GM12875 (cell line): ENCODE measurements at regions not wholly inside any gene's neighbourhood (a gene's known extent, or its start where the extent isn't known, plus 50 kb on each side); places are given as distances from the start of the nearest gene placed in this dataset.
"Not testable (repeated sequence)": the region's sequence is repeated elsewhere in the genome, so short reads cannot be mapped to it uniquely, and the experiment has no call there.

Experiments
- H3K4me3 ChIP-seq: one replicate; pipeline ENCODE4 v1.5.1; 2011; ENCODE audit warnings: low read depth, low read length, control low read depth
- CTCF ChIP-seq: IDR thresholded peaks from 2 replicates; pipeline ENCODE4 v1.5.1; 2011; ENCODE audit warnings: low read depth, mild to moderate bottlenecking, control low read depth, inconsistent platforms, low read length, moderate library complexity, borderline replicate concordance; ENCODE audit not compliant: insufficient read depth

DNA sequence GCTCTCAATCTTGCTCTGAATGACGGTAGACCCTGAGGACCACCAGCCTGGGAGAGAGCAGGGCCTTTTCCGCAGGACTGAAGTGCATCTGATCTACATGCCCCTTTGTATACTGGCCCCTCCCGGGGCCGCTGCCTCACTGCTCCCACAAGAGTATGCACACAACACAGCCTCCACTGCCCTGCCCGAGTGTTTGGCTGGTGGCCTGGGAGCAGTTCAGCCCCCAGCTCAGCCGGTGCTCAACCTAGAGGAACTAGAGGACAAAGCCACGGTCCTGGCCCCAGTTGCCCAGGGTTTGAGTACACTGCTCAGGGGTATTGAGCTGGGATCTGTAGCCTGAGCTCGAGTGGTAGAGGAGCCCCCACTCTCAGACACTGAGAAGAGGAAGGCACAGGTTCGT, 118.9 kb upstream of the CAB39 start:
- H3K4me3 ChIP-seq = no peak overlapping the region
- TF ChIP-seq CTCF = no peak

GRCh38 chr2:230594286-230594840, 118.3 kb upstream of the CAB39 start:
- no peak for TF ChIP-seq CTCF
- no peak overlapping the region for H3K4me3 ChIP-seq

DNA sequence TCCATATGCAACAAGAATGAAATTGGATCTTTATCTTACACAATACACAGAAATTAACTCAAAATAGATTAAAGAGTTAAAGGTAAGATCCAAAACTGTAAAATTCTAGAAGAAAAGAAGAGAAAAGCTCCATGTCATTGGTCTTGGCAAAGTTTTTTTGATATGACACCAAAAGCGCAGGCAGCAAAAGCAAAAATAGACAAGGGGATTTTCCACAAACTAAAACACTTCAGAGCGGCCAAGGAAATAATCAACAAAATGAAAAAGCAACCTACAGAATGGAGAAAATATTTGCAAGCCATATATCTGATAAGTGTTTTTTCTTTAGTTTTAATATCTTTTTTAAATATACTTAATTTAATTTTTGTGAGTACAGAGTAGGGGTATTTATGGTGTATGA, 112.8 kb upstream of the CAB39 start:
- H3K4me3 ChIP-seq = no peak overlapping the region
- TF ChIP-seq CTCF = no peak

DNA sequence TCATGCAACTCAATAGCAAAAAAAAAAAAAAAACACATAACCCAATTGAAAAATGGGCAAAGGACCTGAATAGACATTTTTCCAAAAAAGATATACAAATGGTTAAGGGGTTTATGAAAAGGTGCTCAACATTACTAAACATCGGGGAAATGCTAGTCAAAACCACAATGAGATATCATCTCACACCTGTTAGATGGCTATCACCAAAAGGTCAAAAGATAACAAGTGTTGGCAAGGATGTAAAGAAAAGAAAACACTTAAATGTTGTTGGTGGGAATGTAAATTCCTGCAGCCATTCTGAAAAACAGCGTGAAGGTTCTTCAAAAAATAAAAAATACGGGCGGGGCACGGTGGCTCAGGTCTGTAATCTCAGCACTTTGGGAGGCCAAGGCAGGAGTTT, 112.4 kb upstream of the CAB39 start:
- no peak for TF ChIP-seq CTCF
- H3K4me3 ChIP-seq = no peak overlapping the region

DNA sequence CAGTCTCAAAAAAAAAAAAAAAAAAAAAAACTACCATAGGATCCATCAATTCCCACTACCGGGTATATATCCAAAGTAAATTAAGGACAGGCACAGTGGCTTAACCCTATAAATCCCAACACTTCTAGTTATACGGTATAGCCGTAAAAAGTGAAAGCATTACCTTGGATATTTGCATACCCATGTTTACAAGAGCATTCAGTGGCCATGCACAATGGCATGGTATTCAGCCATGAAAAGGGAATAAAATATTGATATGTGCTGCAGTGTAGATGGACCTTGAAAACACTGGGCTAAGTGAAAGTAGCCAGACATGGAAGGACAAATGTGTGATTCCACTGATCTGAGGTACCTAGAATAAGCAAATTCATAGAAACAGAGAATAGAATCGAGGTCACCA, 111.8 kb upstream of the CAB39 start:
- no peak overlapping the region for H3K4me3 ChIP-seq
- no peak for TF ChIP-seq CTCF

DNA sequence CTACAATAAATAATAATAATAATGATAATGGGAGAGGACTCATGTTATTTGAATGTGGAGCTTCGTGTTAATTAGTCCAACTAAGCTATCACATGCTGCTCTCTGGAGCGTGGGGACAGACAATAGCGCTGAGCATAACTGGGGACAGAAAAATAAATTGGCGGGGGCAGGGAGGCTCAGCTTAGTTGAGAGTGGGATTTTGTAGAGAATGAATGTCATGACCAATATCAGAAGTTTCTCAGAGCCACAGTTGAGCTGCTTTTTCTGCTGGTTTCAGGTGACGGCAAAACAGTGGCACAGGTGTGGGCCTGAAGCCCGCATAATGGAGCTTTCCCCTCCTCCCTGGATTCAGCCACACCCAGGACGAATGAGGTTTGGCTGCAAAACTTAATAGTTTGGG, 111.1 kb upstream of the CAB39 start:
- no peak overlapping the region for H3K4me3 ChIP-seq
- TF ChIP-seq CTCF = no peak

- TF ChIP-seq CTCF = no peak
- H3K4me3 ChIP-seq = no peak overlapping the region
These were observed 109.9 kb upstream of the CAB39 start for GRCh38 chr2:230602562-230603230.

DNA sequence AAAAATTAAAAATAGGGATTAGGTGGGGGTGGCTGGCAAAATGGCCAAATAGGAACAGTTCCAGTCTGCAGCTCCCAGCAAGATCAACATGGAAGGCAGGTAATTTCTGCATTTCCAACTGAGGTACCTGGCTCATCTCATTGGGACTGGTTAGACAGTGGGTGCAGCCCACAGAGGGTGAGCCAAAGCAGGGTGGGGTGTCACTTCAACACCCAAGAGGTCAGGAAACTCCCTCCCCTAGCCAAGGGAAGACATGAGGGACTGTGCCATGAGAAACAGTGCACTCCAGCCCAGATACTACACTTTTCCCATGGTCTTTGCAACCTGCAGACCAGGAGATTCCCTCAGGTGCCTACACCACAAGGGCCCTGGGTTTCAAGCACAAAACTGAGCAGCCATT, 109.3 kb upstream of the CAB39 start:
- H3K4me3 ChIP-seq = not testable (repeated sequence)

- not testable (repeated sequence) for H3K4me3 ChIP-seq
These were observed 108.5 kb upstream of the CAB39 start for GRCh38 chr2:230604158-230604557.
